Mucosa of rectum (tissue), 2 donors: ENCODE measurements at regions not wholly inside any gene's neighbourhood (a gene's known extent, or its start where the extent isn't known, plus 50 kb on each side); places are given as distances from the start of the nearest gene placed in this dataset.

Experiments used
- H3K27ac ChIP-seq, 2 donors: one replicate each; pipeline ENCODE4 v1.7.0; 2013; ENCODE audit warnings: inconsistent platforms in 2 of 2, low read depth in 2 of 2, low read length in 2 of 2
- H3K27me3 ChIP-seq, 2 donors: one replicate each; pipeline ENCODE4 v1.7.0; 2013; ENCODE audit warnings: low read length in 2 of 2; ENCODE audit not compliant: control insufficient read depth in 2 of 2, insufficient read depth in 2 of 2
- H3K36me3 ChIP-seq, 2 donors: one replicate each; pipeline ENCODE4 v1.7.0; 2013; ENCODE audit warnings: low read length in 2 of 2; ENCODE audit not compliant: control insufficient read depth in 2 of 2, insufficient read depth in 2 of 2
- H3K4me1 ChIP-seq, 2 donors: one replicate each; pipeline ENCODE4 v1.7.0; 2013; ENCODE audit warnings: low read length in 2 of 2, mild to moderate bottlenecking in 1 of 2; ENCODE audit not compliant: control insufficient read depth in 2 of 2, insufficient read depth in 2 of 2
- H3K4me3 ChIP-seq, 2 donors: one replicate each; pipeline ENCODE4 v1.7.0; 2013; ENCODE audit warnings: low read length in 2 of 2
- H3K9ac ChIP-seq, 2 donors: one replicate each; pipeline ENCODE4 v1.7.0; 2013; ENCODE audit warnings: low read length in 2 of 2, low read depth in 1 of 2, mild to moderate bottlenecking in 1 of 2
- H3K9me3 ChIP-seq, 2 donors: one replicate each; pipeline ENCODE4 v1.7.0; 2013; ENCODE audit warnings: low read length in 2 of 2; ENCODE audit not compliant: control insufficient read depth in 2 of 2
- donor health status: healthy.
- donor health status: Normal muscosa, but diverticular disease.

- H3K4me3 ChIP-seq: no peak overlapping the region
- no peak overlapping the region for H3K9ac ChIP-seq
- no peaks in the 10 kb centered on the region for H3K27me3 ChIP-seq
- no peaks in the 10 kb centered on the region for H3K36me3 ChIP-seq
- H3K27ac ChIP-seq: no peak overlapping the region
- H3K4me1 ChIP-seq: no peaks in the 10 kb centered on the region
- no peaks in the 10 kb centered on the region for H3K9me3 ChIP-seq
Measured at GRCh38 chr12:66733321-66733720, 54.4 kb upstream of the GRIP1 start.

GRCh38 chr12:66733839-66734238 lies 55.0 kb upstream of the GRIP1 start:
- no peaks in the 10 kb centered on the region for H3K27me3 ChIP-seq
- H3K27ac ChIP-seq: no peak overlapping the region
- H3K4me3 ChIP-seq: no peak overlapping the region
- H3K4me1 ChIP-seq: no peaks in the 10 kb centered on the region
- no peaks in the 10 kb centered on the region for H3K9me3 ChIP-seq
- H3K36me3 ChIP-seq: no peaks in the 10 kb centered on the region
- no peak overlapping the region for H3K9ac ChIP-seq

- H3K4me1 ChIP-seq: no peaks in the 10 kb centered on the region
- no peaks in the 10 kb centered on the region for H3K9me3 ChIP-seq
- H3K4me3 ChIP-seq: no peak overlapping the region
- H3K36me3 ChIP-seq: no peaks in the 10 kb centered on the region
- H3K9ac ChIP-seq: no peak overlapping the region
- no peak overlapping the region for H3K27ac ChIP-seq
- H3K27me3 ChIP-seq: no peaks in the 10 kb centered on the region
Measured at GRCh38 chr12:66735275-66735674, 56.4 kb upstream of the GRIP1 start.

- no peak overlapping the region for H3K9ac ChIP-seq
- no peaks in the 10 kb centered on the region for H3K9me3 ChIP-seq
- no peak overlapping the region for H3K4me3 ChIP-seq
- no peaks in the 10 kb centered on the region for H3K36me3 ChIP-seq
- no peak overlapping the region for H3K27ac ChIP-seq
- H3K27me3 ChIP-seq: no peaks in the 10 kb centered on the region
- no peaks in the 10 kb centered on the region for H3K4me1 ChIP-seq
Measured at GRCh38 chr12:66736931-66737330, 58.1 kb upstream of the GRIP1 start.

GRCh38 chr12:66739266-66739665 lies 60.4 kb upstream of the GRIP1 start:
- Histone ChIP-seq H3K27me3 (no peaks in the 10 kb centered on the region), H3K9ac (no peak overlapping the region), H3K4me3 (no peak overlapping the region), H3K36me3 (no peaks in the 10 kb centered on the region), H3K4me1 (no peaks in the 10 kb centered on the region), H3K9me3 (no peaks in the 10 kb centered on the region), H3K27ac (no peak overlapping the region)

- Histone ChIP-seq H3K9me3 (no peaks in the 10 kb centered on the region), H3K36me3 (no peaks in the 10 kb centered on the region), H3K9ac (no peak overlapping the region), H3K27me3 (no peaks in the 10 kb centered on the region), H3K4me1 (no peaks in the 10 kb centered on the region), H3K27ac (no peak overlapping the region), H3K4me3 (no peak overlapping the region)
Measured at GRCh38 chr12:66739940-66740651, 61.2 kb upstream of the GRIP1 start.

- no peaks in the 10 kb centered on the region for H3K9me3 ChIP-seq
- no peaks in the 10 kb centered on the region for H3K27me3 ChIP-seq
- no peak overlapping the region for H3K9ac ChIP-seq
- H3K36me3 ChIP-seq: no peaks in the 10 kb centered on the region
- no peaks in the 10 kb centered on the region for H3K4me1 ChIP-seq
- H3K27ac ChIP-seq: no peak overlapping the region
- no peak overlapping the region for H3K4me3 ChIP-seq
Measured at GRCh38 chr12:66740732-66741131, 61.9 kb upstream of the GRIP1 start.

- Histone ChIP-seq H3K27ac (no peak overlapping the region), H3K27me3 (no peaks in the 10 kb centered on the region), H3K4me1 (no peaks in the 10 kb centered on the region), H3K9ac (no peak overlapping the region), H3K36me3 (no peaks in the 10 kb centered on the region), H3K9me3 (no peaks in the 10 kb centered on the region), H3K4me3 (no peak overlapping the region)
Measured at GRCh38 chr12:66741919-66742318, 63.0 kb upstream of the GRIP1 start.

GRCh38 chr12:66742508-66743367 lies 63.9 kb upstream of the GRIP1 start:
- no peak overlapping the region for H3K27ac ChIP-seq
- no peaks in the 10 kb centered on the region for H3K9me3 ChIP-seq
- no peaks in the 10 kb centered on the region for H3K4me1 ChIP-seq

GRCh38 chr12:66744461-66744860 lies 65.6 kb upstream of the GRIP1 start:
- Histone ChIP-seq H3K9ac (no peak overlapping the region), H3K27me3 (no peaks in the 10 kb centered on the region), H3K4me3 (no peak overlapping the region), H3K27ac (no peak overlapping the region), H3K36me3 (no peaks in the 10 kb centered on the region), H3K4me1 (no peaks in the 10 kb centered on the region), H3K9me3 (no peaks in the 10 kb centered on the region)

More at GRCh38 chr12:66742508-66743367, 63.9 kb upstream of the GRIP1 start:
- Histone ChIP-seq H3K9ac (no peak overlapping the region), H3K36me3 (no peaks in the 10 kb centered on the region), H3K27me3 (no peaks in the 10 kb centered on the region), H3K4me3 (no peak overlapping the region)
